Keratinocyte (primary cell): ENCODE measurements at regions not wholly inside any gene's neighbourhood (a gene's known extent, or its start where the extent isn't known, plus 50 kb on each side); places are given as distances from the start of the nearest gene placed in this dataset.

Source experiments
- EZH2 ChIP-seq: IDR thresholded peaks from one replicate; pipeline ENCODE4 v1.6.1; 2012; ENCODE audit warnings: inconsistent platforms, mild to moderate bottlenecking, low read length, moderate library complexity
- TF ChIP-seq, protein P1 (sequence below), 3 experiments: IDR thresholded peaks in 1 of 3; conservative IDR thresholded peaks in 1 of 3; optimal IDR thresholded peaks in 1 of 3; 2 replicates in 2 of 3; 3 replicates in 1 of 3; pipeline versions ENCODE3 to v1.5.1; 2011; ENCODE audit warnings: low read length in 3 of 3, mild to moderate bottlenecking in 3 of 3, moderate library complexity in 2 of 3, control low read depth in 1 of 3, inconsistent platforms in 1 of 3; ENCODE audit not compliant: insufficient read depth in 2 of 3; ENCODE audit errors: extremely low read depth in 1 of 3

DNA sequence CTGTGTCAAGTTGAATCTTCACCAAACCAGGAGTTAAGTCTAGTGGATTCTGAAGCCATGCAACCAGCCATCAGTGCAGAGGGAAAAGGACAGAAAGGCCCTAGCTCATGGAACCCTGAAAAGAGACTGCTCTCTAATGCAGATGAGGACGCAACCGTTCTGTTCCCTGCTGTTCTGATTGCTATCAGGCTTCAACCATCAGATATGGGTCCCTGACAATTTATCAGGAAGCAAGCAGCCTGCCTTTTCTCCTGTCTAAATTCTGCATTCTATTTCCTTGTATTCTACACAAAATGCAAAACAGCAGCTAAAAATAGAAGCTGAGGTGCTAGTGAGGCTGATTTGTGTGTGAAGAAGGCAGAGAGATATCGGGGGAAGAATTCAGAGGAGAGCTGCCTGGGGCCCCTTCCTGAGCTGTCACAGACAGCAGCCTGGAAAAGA, 68.4 kb upstream of the RTN4 start:
- TF ChIP-seq, protein P1, sequence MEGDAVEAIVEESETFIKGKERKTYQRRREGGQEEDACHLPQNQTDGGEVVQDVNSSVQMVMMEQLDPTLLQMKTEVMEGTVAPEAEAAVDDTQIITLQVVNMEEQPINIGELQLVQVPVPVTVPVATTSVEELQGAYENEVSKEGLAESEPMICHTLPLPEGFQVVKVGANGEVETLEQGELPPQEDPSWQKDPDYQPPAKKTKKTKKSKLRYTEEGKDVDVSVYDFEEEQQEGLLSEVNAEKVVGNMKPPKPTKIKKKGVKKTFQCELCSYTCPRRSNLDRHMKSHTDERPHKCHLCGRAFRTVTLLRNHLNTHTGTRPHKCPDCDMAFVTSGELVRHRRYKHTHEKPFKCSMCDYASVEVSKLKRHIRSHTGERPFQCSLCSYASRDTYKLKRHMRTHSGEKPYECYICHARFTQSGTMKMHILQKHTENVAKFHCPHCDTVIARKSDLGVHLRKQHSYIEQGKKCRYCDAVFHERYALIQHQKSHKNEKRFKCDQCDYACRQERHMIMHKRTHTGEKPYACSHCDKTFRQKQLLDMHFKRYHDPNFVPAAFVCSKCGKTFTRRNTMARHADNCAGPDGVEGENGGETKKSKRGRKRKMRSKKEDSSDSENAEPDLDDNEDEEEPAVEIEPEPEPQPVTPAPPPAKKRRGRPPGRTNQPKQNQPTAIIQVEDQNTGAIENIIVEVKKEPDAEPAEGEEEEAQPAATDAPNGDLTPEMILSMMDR (optimal IDR thresholded peaks at IDR 0.05 in 1 of 3, IDR thresholded peaks at IDR 0.05 in 1 of 3, conservative IDR thresholded peaks at IDR 0.05 in 1 of 3; ENCODE audit: extremely low read depth in 1 of 3, insufficient read depth in 2 of 3, low read length in 3 of 3): no peak
- no peak for TF ChIP-seq EZH2
